CD4-positive, alpha-beta memory T cell (primary cell): ENCODE measurements at regions not wholly inside any gene's neighbourhood (a gene's known extent, or its start where the extent isn't known, plus 50 kb on each side); places are given as distances from the start of the nearest gene placed in this dataset.
A peak's percentile ranks its signal among the peaks of the same experiment; 100 is the strongest.
"Not testable (repeated sequence)": the region's sequence is repeated elsewhere in the genome, so short reads cannot be mapped to it uniquely, and the experiment has no call there.

ENCODE experiments used
- CTCF ChIA-PET: fragments of 350-600 bp; sonication (Branson Sonifier 250); formaldehyde crosslinking; loops from one replicate; lab custom pipeline; 2021; ENCODE audit warnings: inconsistent platforms; ENCODE audit not compliant: partially characterized antibody; lab: Charles Lee
- POLR2A ChIA-PET: fragments of 350-600 bp; sonication (Branson Sonifier 250); formaldehyde crosslinking; loops from one replicate; lab custom pipeline; 2021; ENCODE audit not compliant: partially characterized antibody; lab: Charles Lee
- DNase-seq, 5 donors: peaks; one replicate each; pipeline versions ENCODE4 v3.0.0 to v3.0.0-alpha.2; 2020 to 2022; ENCODE audit warnings: mixed read lengths in 1 of 5
- H3K27ac ChIP-seq: one replicate; pipeline ENCODE4 v1.7.0; 2013; ENCODE audit warnings: low read depth, low read length
- H3K27me3 ChIP-seq: 2 replicates; pipeline ENCODE4 v1.7.0; 2013; ENCODE audit warnings: mild to moderate bottlenecking, low read length, moderate library complexity; ENCODE audit not compliant: insufficient read depth
- H3K36me3 ChIP-seq: 2 replicates; pipeline ENCODE4 v1.7.0; 2013; ENCODE audit warnings: mild to moderate bottlenecking, low read length, moderate library complexity; ENCODE audit not compliant: insufficient read depth
- H3K4me1 ChIP-seq: 2 replicates; pipeline ENCODE4 v1.7.0; 2013; ENCODE audit warnings: mild to moderate bottlenecking, low read length, moderate library complexity; ENCODE audit not compliant: insufficient read depth
- H3K4me3 ChIP-seq, 2 donors: one replicate each; pipeline ENCODE4 v1.7.0; 2013; ENCODE audit warnings: low read length in 2 of 2, mild to moderate bottlenecking in 1 of 2
- H3K9me3 ChIP-seq, 2 donors: one replicate each; pipeline ENCODE4 v1.7.0; 2013; ENCODE audit warnings: low read length in 2 of 2, control low read depth in 1 of 2; ENCODE audit not compliant: control insufficient read depth in 1 of 2
- H3K27ac Mint-ChIP-seq, 7 donors: one replicate each; pipeline ENCODE4 v1.8.0; 2020 to 2021; ENCODE audit warnings: mixed read lengths in 7 of 7, mild to moderate bottlenecking in 6 of 7, inconsistent platforms in 3 of 7, moderate library complexity in 3 of 7
- H3K27me3 Mint-ChIP-seq, 2 donors: one replicate each; pipeline ENCODE4 v1.8.0; 2020 to 2021; ENCODE audit warnings: mixed read lengths in 2 of 2
- H3K36me3 Mint-ChIP-seq, 2 donors: one replicate each; pipeline ENCODE4 v1.8.0; 2020 to 2021; ENCODE audit warnings: mixed read lengths in 2 of 2, inconsistent platforms in 1 of 2, mild to moderate bottlenecking in 1 of 2
- H3K4me1 Mint-ChIP-seq, 4 donors: one replicate each; pipeline ENCODE4 v1.8.0; 2020 to 2021; ENCODE audit warnings: mixed read lengths in 4 of 4, mild to moderate bottlenecking in 1 of 4
- H3K4me3 Mint-ChIP-seq, 8 donors: one replicate each; pipeline ENCODE4 v1.8.0; 2020 to 2021; ENCODE audit warnings: mixed read lengths in 8 of 8, mild to moderate bottlenecking in 7 of 8, moderate library complexity in 6 of 8, inconsistent platforms in 3 of 8
- H3K9me3 Mint-ChIP-seq, 8 donors: one replicate each; pipeline ENCODE4 v1.8.0; 2020 to 2021; ENCODE audit warnings: mixed read lengths in 8 of 8, mild to moderate bottlenecking in 5 of 8, inconsistent platforms in 3 of 8, moderate library complexity in 1 of 8
- intact Hi-C: fragments of 100-400 bp; cut with micrococcal nuclease; formaldehyde crosslinking; loops from one replicate; pipeline ENCODE4 v1.15.1; 2023

DNA sequence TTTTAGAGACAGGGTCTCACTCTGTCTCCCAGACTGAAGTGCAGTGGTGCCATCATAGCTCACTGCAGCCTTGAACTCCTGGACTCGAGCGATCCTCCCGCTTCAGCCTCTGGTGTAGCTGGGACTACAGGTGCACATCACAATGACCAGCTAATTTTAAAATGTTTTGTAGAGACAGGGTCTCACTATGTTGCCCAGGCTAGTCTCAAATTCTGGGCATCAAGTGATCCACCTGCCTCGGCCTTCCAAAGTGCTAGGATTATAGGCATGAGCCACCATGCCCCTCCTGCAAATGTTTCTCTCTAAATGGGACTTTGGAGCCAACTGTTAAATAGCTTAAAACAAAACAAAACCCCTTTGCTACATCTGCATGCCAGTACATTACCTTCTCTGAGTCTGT is 82.2 kb upstream of the BRD7 start:
- Histone ChIP-seq H3K36me3 (no peaks in the 10 kb centered on the region), H3K27ac (no peak overlapping the region), H3K4me3 (no peak overlapping the region), H3K9me3 (no peaks in the 10 kb centered on the region), H3K27me3 (no peaks in the 10 kb centered on the region), H3K4me1 (no peaks in the 10 kb centered on the region)
- Mint-ChIP-seq H3K27ac (no peak overlapping the region), H3K9me3 (no peaks in the 10 kb centered on the region), H3K36me3 (no peaks in the 10 kb centered on the region), H3K27me3 (peaks cover 0 to 5% of the 10 kb centered on the region in 2 donors), H3K4me3 (no peak overlapping the region), H3K4me1 (peaks cover 0 to 8% (median under 1%) of the 10 kb centered on the region in 4 donors)
- no peak for DNase-seq
- ChIA-PET CTCF (no interaction called here), POLR2A (no interaction called here)
- intact Hi-C loops = loop anchor here (10.0 kb wide), 1 partner anchor 346 kb away; no protein-coding TSS in a partner anchor

DNA sequence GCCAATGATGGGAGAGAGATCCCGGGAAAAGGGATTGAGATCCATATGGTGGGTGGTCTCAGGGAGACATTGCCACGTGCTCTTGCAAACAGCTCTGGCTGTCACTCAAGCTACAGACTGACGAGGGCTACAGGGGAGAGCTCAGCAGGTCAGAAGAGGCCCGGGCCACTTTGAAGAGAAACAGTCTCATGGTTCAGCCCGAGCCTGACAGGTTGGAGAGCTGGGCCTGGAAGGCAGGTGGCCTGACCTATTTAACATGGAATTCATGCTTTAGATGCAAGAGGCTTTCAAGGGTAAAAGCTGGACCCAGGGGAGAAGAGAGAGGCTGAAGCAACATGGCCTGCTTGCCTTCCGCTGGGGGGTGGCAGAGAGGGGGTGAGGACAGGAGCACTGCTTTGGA is 81.0 kb upstream of the BRD7 start:
- no peaks in the 10 kb centered on the region for H3K4me1 ChIP-seq
- H3K27ac ChIP-seq = no peak overlapping the region
- Mint-ChIP-seq H3K27ac (no peak overlapping the region), H3K4me1 (peaks cover 0 to 8% (median under 1%) of the 10 kb centered on the region in 4 donors), H3K9me3 (no peaks in the 10 kb centered on the region), H3K4me3 (no peak overlapping the region), H3K27me3 (peaks cover 0 to 5% of the 10 kb centered on the region in 2 donors), H3K36me3 (no peaks in the 10 kb centered on the region)
- ChIA-PET POLR2A (no interaction called here), CTCF (interaction anchor here (0.6 kb wide), 2 partner anchors 216 to 318 kb away, joined by 3 read pairs; no protein-coding TSS in a partner anchor)
- intact Hi-C loops = loop anchor here (10.0 kb wide), 1 partner anchor 345 kb away; no protein-coding TSS in a partner anchor
- no peak overlapping the region for H3K4me3 ChIP-seq
- no peaks in the 10 kb centered on the region for H3K36me3 ChIP-seq
- H3K9me3 ChIP-seq = no peaks in the 10 kb centered on the region
- DNase-seq = no peak
- H3K27me3 ChIP-seq = no peaks in the 10 kb centered on the region

DNA sequence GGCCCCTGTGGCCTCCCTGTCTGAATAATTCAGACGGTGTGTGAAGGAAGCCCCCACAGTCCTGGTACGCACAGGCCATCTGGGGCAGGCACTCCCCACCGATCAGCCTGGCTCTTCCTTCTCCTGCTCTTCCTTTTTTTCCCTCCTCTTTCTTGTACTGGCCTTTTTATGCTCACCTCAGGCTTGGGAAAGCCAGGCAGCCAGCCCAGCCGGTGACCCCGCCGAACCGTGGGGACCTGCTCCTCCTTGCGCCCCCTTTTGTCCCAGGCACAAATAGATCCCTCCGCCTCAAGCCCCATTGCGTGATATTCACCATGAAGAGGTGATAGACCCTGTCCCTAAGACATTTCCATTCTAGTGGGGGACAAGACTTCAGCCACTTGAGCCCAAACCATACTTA is 80.2 kb upstream of the BRD7 start:
- H3K4me3 ChIP-seq = no peak overlapping the region
- H3K36me3 Mint-ChIP-seq = no peaks in the 10 kb centered on the region
- no peaks in the 10 kb centered on the region for H3K27me3 ChIP-seq
- no peaks in the 10 kb centered on the region for H3K36me3 ChIP-seq
- no peaks in the 10 kb centered on the region for H3K9me3 ChIP-seq
- no peak overlapping the region for H3K27ac ChIP-seq
- ChIA-PET POLR2A (no interaction called here), CTCF (no interaction called here)
- H3K27me3 Mint-ChIP-seq = peaks cover 0 to 5% of the 10 kb centered on the region in 2 donors
- no peaks in the 10 kb centered on the region for H3K4me1 ChIP-seq
- intact Hi-C loops = no loop called here
- peaks cover 0 to 2% (median 0%) of the 10 kb centered on the region in 8 donors for H3K9me3 Mint-ChIP-seq
- DNase-seq = no peak
- H3K4me1 Mint-ChIP-seq = peaks cover 0 to 8% (median under 1%) of the 10 kb centered on the region in 4 donors
- H3K27ac Mint-ChIP-seq = no peak overlapping the region
- peak overlapping the region in 1 of 8 donors; percentile 46 for H3K4me3 Mint-ChIP-seq

DNA sequence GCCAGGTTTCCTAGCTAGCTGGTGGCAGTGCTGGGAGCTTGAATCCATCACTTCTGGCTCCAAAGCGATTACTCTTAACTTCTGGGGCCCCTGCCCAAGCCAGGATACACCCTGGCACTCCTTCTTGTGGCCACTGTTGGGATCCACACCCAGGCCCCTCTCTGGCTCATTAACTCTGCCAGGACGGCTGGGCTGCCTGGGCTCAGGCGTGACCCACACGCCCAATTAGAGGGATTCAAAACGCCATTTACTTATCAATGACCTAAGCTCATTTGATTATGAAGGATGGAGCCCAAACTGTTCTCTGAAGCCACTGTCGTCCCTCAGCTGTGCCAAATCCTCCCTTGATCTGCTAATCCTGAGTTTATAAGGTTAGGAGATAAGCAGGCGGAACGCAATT is 79.7 kb upstream of the BRD7 start:
- no peaks in the 10 kb centered on the region for H3K9me3 ChIP-seq
- intact Hi-C loops = no loop called here
- no peak overlapping the region for H3K4me3 ChIP-seq
- peaks cover 0 to 8% (median under 1%) of the 10 kb centered on the region in 4 donors for H3K4me1 Mint-ChIP-seq
- ChIA-PET POLR2A (no interaction called here), CTCF (no interaction called here)
- H3K36me3 ChIP-seq = no peaks in the 10 kb centered on the region
- no peaks in the 10 kb centered on the region for H3K36me3 Mint-ChIP-seq
- H3K9me3 Mint-ChIP-seq = peaks cover 0 to 2% (median 0%) of the 10 kb centered on the region in 8 donors
- H3K27me3 Mint-ChIP-seq = peaks cover 0 to 5% of the 10 kb centered on the region in 2 donors
- no peaks in the 10 kb centered on the region for H3K27me3 ChIP-seq
- DNase-seq = no peak
- no peaks in the 10 kb centered on the region for H3K4me1 ChIP-seq
- no peak overlapping the region for H3K27ac Mint-ChIP-seq
- no peak overlapping the region for H3K4me3 Mint-ChIP-seq
- H3K27ac ChIP-seq = no peak overlapping the region

DNA sequence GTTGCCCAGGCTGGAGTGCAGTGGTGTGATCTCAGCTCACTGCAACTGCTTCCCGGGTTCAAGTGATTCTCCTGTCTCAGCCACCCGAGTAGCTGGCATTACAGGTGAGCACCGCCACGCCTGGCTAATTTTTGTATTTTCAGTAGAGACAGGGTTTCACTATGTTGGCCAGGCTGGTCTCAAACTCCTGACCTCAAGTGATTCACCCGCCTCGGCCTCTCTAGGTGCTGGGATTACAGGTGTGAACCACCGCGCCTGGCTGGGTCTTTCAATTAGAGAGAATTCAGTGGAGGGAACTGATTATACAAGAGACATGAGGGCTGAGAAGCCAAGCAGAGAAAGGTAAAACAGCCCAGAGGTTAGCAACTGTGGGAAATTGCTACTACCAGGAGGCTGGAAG is 78.6 kb upstream of the BRD7 start:
- peak overlapping the region in 1 of 8 donors; percentile 67 for H3K4me3 Mint-ChIP-seq
- POLR2A ChIA-PET = not testable (repeated sequence)

DNA sequence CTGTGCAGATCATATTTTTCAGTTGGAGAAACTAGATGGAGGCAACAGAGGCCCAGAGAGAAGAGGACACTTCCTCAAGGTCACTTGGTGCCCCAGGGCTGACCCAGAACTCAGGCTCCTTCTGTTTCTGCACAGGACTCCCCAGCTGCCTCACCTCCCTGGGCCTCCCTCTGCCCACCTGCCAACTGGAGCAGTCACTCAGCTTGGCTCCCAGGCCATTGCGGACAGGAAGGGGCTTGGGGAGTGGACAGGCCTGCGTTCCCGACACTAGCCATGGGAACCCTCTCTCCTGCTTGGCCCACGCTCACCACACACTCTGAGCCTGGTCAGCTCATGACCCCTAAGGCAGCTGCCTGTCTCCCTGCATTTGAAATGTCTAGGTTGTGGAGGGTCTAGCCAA is 78.1 kb upstream of the BRD7 start:
- ChIA-PET POLR2A (no interaction called here), CTCF (no interaction called here)
- Histone ChIP-seq H3K27ac (no peak overlapping the region), H3K27me3 (no peaks in the 10 kb centered on the region), H3K4me1 (no peaks in the 10 kb centered on the region), H3K4me3 (no peak overlapping the region), H3K9me3 (peaks cover 0 to 5% of the 10 kb centered on the region in 2 donors), H3K36me3 (no peaks in the 10 kb centered on the region)
- Mint-ChIP-seq H3K4me1 (peaks cover 0 to 8% (median under 1%) of the 10 kb centered on the region in 4 donors), H3K9me3 (peaks cover 0 to 8% (median 5%) of the 10 kb centered on the region in 8 donors), H3K4me3 (no peak overlapping the region), H3K27ac (no peak overlapping the region), H3K27me3 (peaks cover 0 to 4% of the 10 kb centered on the region in 2 donors), H3K36me3 (peaks cover 0 to 6% of the 10 kb centered on the region in 2 donors)
- intact Hi-C loops = no loop called here
- DNase-seq = no peak

More for the DNA sequence above, 78.6 kb upstream of the BRD7 start:
- H3K9me3 Mint-ChIP-seq, H3K9me3 ChIP-seq, H3K27me3 ChIP-seq, H3K36me3 ChIP-seq, H3K36me3 Mint-ChIP-seq, H3K4me3 ChIP-seq, H3K27ac ChIP-seq, CTCF ChIA-PET, H3K27ac Mint-ChIP-seq, H3K27me3 Mint-ChIP-seq, intact Hi-C loops, DNase-seq, H3K4me1 Mint-ChIP-seq, H3K4me1 ChIP-seq: not testable (repeated sequence)

DNA sequence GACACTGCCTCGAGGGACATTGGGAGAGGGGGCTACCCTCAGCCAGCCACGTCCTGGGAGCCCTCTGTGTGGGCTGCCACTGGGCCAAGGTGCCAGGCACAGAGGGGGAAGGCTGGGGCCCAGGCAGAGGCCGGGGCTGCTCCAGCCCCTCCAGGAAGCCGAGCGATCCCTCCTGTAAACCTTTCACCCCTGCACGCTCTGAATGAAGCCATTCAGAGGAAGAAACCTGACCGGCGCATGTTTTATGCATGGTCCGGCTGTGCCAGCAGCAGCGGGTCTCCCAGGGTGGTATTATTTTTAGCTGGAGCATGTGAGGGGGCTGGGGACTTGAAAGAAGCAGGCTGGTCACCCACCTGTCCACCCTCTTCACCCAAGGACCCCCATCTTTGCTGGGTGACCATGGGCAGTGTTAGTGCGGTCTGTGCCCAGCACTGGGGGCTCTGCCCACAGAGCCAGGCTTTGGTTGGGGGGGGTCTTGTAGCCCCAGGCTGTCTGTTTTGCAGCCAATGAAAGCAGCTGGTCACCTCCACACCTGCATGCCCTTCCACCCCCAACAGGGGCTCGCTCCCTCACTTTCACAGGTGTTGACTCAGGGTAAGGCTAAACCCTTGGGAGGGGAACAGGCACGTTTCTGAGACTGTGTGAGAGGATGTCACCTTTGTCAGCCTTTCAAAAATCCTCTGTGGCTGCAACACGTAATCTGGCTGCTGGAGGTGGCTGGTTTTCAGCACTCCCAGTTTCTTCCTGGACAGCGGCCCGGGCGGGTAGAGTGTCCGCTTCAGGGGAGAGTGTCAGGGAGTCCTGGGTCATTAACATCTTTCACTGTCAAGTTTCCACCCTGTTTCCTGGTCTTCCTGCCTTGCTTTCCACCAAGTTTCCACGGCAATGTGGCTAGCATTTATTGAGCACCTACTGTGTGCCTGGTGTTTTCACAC is 77.1 kb upstream of the BRD7 start:
- Mint-ChIP-seq H3K36me3 (peaks cover 0 to 7% of the 10 kb centered on the region in 2 donors), H3K9me3 (peaks cover 0 to 15% (median 7%) of the 10 kb centered on the region in 8 donors), H3K27ac (no peak overlapping the region), H3K4me3 (no peak overlapping the region), H3K27me3 (peaks cover 0 to 4% of the 10 kb centered on the region in 2 donors), H3K4me1 (peaks cover 0 to 8% (median under 1%) of the 10 kb centered on the region in 4 donors)
- intact Hi-C loops = no loop called here
- Histone ChIP-seq H3K27ac (no peak overlapping the region), H3K27me3 (no peaks in the 10 kb centered on the region), H3K9me3 (peaks cover 0 to 9% of the 10 kb centered on the region in 2 donors), H3K4me1 (no peaks in the 10 kb centered on the region), H3K4me3 (no peak overlapping the region), H3K36me3 (no peaks in the 10 kb centered on the region)
- ChIA-PET CTCF (interaction anchor here (0.9 kb wide), 1 partner anchor 220 kb away, joined by 4 read pairs; no protein-coding TSS in a partner anchor), POLR2A (no interaction called here)
- no peak for DNase-seq
